ENCODE measurements at regions not wholly inside any gene's neighbourhood (a gene's known extent, or its start where the extent isn't known, plus 50 kb on each side); places are given as distances from the start of the nearest gene placed in this dataset.

GRCh38 chr5:2506603-2507002 lies 244.9 kb downstream of the IRX2 start:
- Mint-ChIP-seq H3K27me3 (ENCODE audit: low read depth) (no peaks in the 10 kb centered on the region), H3K36me3 (ENCODE audit: insufficient read depth in 2 of 2) (no peaks in the 10 kb centered on the region), H3K9me3 (no peaks in the 10 kb centered on the region), H3K4me3 (no peak overlapping the region), H3K27ac (no peak overlapping the region), H3K4me1 (ENCODE audit: low read depth) (no peaks in the 10 kb centered on the region)
- no peak for DNase-seq
- ATAC-seq (replicated peaks in 1 of 2) = no peak

- Mint-ChIP-seq H3K4me1 (ENCODE audit: low read depth) (no peaks in the 10 kb centered on the region), H3K36me3 (ENCODE audit: insufficient read depth in 2 of 2) (no peaks in the 10 kb centered on the region), H3K27ac (no peak overlapping the region), H3K9me3 (no peaks in the 10 kb centered on the region), H3K4me3 (no peak overlapping the region), H3K27me3 (ENCODE audit: low read depth) (no peaks in the 10 kb centered on the region)
- ATAC-seq (replicated peaks in 1 of 2) (no peak), DNase-seq (no peak)
Measured at GRCh38 chr5:2505217-2505616, 246.3 kb downstream of the IRX2 start.

- no peaks in the 10 kb centered on the region for H3K9me3 Mint-ChIP-seq
- DNase-seq (no peak), ATAC-seq (replicated peaks in 1 of 2) (no peak)
- H3K27me3 Mint-ChIP-seq (ENCODE audit: low read depth) = no peaks in the 10 kb centered on the region
- no peaks in the 10 kb centered on the region for H3K4me1 Mint-ChIP-seq (ENCODE audit: low read depth)
- H3K27ac Mint-ChIP-seq = no peak overlapping the region
- no peak overlapping the region for H3K4me3 Mint-ChIP-seq
- no peaks in the 10 kb centered on the region for H3K36me3 Mint-ChIP-seq (ENCODE audit: insufficient read depth in 2 of 2)
Measured at GRCh38 chr5:2502970-2503594, 248.4 kb downstream of the IRX2 start.

GRCh38 chr5:2499917-2500316 lies 251.6 kb downstream of the IRX2 start:
- no peaks in the 10 kb centered on the region for H3K27me3 Mint-ChIP-seq (ENCODE audit: low read depth)

GRCh38 chr5:2496891-2497290 lies 254.6 kb downstream of the IRX2 start:
- H3K9me3 Mint-ChIP-seq = no peaks in the 10 kb centered on the region
- no peaks in the 10 kb centered on the region for H3K4me1 Mint-ChIP-seq (ENCODE audit: low read depth)
- no peak for DNase-seq
- no peak overlapping the region for H3K4me3 Mint-ChIP-seq
- H3K36me3 Mint-ChIP-seq (ENCODE audit: insufficient read depth in 2 of 2) = no peaks in the 10 kb centered on the region
- ATAC-seq (replicated peaks in 1 of 2) = no peak
- H3K27me3 Mint-ChIP-seq (ENCODE audit: low read depth) = no peaks in the 10 kb centered on the region
- H3K27ac Mint-ChIP-seq = no peak overlapping the region

More at GRCh38 chr5:2499917-2500316, 251.6 kb downstream of the IRX2 start:
- Mint-ChIP-seq H3K9me3 (no peaks in the 10 kb centered on the region), H3K4me1 (ENCODE audit: low read depth) (no peaks in the 10 kb centered on the region), H3K4me3 (no peak overlapping the region), H3K27ac (no peak overlapping the region), H3K36me3 (ENCODE audit: insufficient read depth in 2 of 2) (no peaks in the 10 kb centered on the region)
- DNase-seq (no peak), ATAC-seq (replicated peaks in 1 of 2) (no peak)

GRCh38 chr5:2496126-2496525 lies 255.4 kb downstream of the IRX2 start:
- Mint-ChIP-seq H3K9me3 (no peaks in the 10 kb centered on the region), H3K36me3 (ENCODE audit: insufficient read depth in 2 of 2) (no peaks in the 10 kb centered on the region), H3K4me1 (ENCODE audit: low read depth) (no peaks in the 10 kb centered on the region), H3K27me3 (ENCODE audit: low read depth) (no peaks in the 10 kb centered on the region), H3K4me3 (no peak overlapping the region), H3K27ac (no peak overlapping the region)
- DNase-seq (no peak), ATAC-seq (replicated peaks in 1 of 2) (no peak)

GRCh38 chr5:2493356-2493755 lies 258.1 kb downstream of the IRX2 start:
- no peaks in the 10 kb centered on the region for H3K27me3 Mint-ChIP-seq (ENCODE audit: low read depth)
- no peaks in the 10 kb centered on the region for H3K9me3 Mint-ChIP-seq
- no peak overlapping the region for H3K27ac Mint-ChIP-seq
- no peaks in the 10 kb centered on the region for H3K36me3 Mint-ChIP-seq (ENCODE audit: insufficient read depth in 2 of 2)
- DNase-seq (no peak), ATAC-seq (replicated peaks in 1 of 2) (no peak)
- no peaks in the 10 kb centered on the region for H3K4me1 Mint-ChIP-seq (ENCODE audit: low read depth)
- H3K4me3 Mint-ChIP-seq = no peak overlapping the region

- Mint-ChIP-seq H3K27ac (no peak overlapping the region), H3K9me3 (no peaks in the 10 kb centered on the region), H3K36me3 (ENCODE audit: insufficient read depth in 2 of 2) (no peaks in the 10 kb centered on the region), H3K4me3 (no peak overlapping the region), H3K4me1 (ENCODE audit: low read depth) (no peaks in the 10 kb centered on the region), H3K27me3 (ENCODE audit: low read depth) (no peaks in the 10 kb centered on the region)
- ATAC-seq (replicated peaks in 1 of 2) (no peak), DNase-seq (no peak)
Measured at GRCh38 chr5:2492476-2492875, 259.0 kb downstream of the IRX2 start.

GRCh38 chr5:2491846-2492245 lies 259.6 kb downstream of the IRX2 start:
- no peak overlapping the region for H3K27ac Mint-ChIP-seq
- H3K4me3 Mint-ChIP-seq = no peak overlapping the region
- no peak for ATAC-seq (replicated peaks in 1 of 2)

GRCh38 chr5:2489306-2489705 lies 262.2 kb downstream of the IRX2 start:
- Mint-ChIP-seq H3K27me3 (ENCODE audit: low read depth) (no peaks in the 10 kb centered on the region), H3K4me3 (no peak overlapping the region), H3K9me3 (no peaks in the 10 kb centered on the region), H3K27ac (no peak overlapping the region), H3K36me3 (ENCODE audit: insufficient read depth in 2 of 2) (no peaks in the 10 kb centered on the region), H3K4me1 (ENCODE audit: low read depth) (no peaks in the 10 kb centered on the region)
- no peak for DNase-seq
- no peak for ATAC-seq (replicated peaks in 1 of 2)

More at GRCh38 chr5:2491846-2492245, 259.6 kb downstream of the IRX2 start:
- Mint-ChIP-seq H3K9me3 (no peaks in the 10 kb centered on the region), H3K36me3 (ENCODE audit: insufficient read depth in 2 of 2) (no peaks in the 10 kb centered on the region), H3K4me1 (ENCODE audit: low read depth) (no peaks in the 10 kb centered on the region), H3K27me3 (ENCODE audit: low read depth) (no peaks in the 10 kb centered on the region)
- no peak for DNase-seq

GRCh38 chr5:2488593-2488992 lies 262.9 kb downstream of the IRX2 start:
- no peak for ATAC-seq (replicated peaks in 1 of 2)
- no peak for DNase-seq
- H3K36me3 Mint-ChIP-seq (ENCODE audit: insufficient read depth in 2 of 2) = no peaks in the 10 kb centered on the region

GRCh38 chr5:2487152-2487763 lies 264.2 kb downstream of the IRX2 start:
- Mint-ChIP-seq H3K4me3 (no peak overlapping the region), H3K36me3 (ENCODE audit: insufficient read depth in 2 of 2) (no peaks in the 10 kb centered on the region), H3K27ac (no peak overlapping the region), H3K27me3 (ENCODE audit: low read depth) (no peaks in the 10 kb centered on the region), H3K4me1 (ENCODE audit: low read depth) (no peaks in the 10 kb centered on the region), H3K9me3 (peaks cover 2 to 5% of the 10 kb centered on the region in 2 donors)
- ATAC-seq (replicated peaks in 1 of 2) (no peak), DNase-seq (no peak)

More at GRCh38 chr5:2488593-2488992, 262.9 kb downstream of the IRX2 start:
- no peaks in the 10 kb centered on the region for H3K4me1 Mint-ChIP-seq (ENCODE audit: low read depth)
- H3K9me3 Mint-ChIP-seq = peaks cover 0 to 1% of the 10 kb centered on the region in 2 donors
- H3K27me3 Mint-ChIP-seq (ENCODE audit: low read depth) = no peaks in the 10 kb centered on the region
- no peak overlapping the region for H3K4me3 Mint-ChIP-seq
- H3K27ac Mint-ChIP-seq = no peak overlapping the region

GRCh38 chr5:2486373-2486772 lies 265.1 kb downstream of the IRX2 start:
- ATAC-seq (replicated peaks in 1 of 2) (no peak), DNase-seq (no peak)
- H3K36me3 Mint-ChIP-seq (ENCODE audit: insufficient read depth in 2 of 2) = peaks cover 0 to 3% of the 10 kb centered on the region in 2 donors
- no peaks in the 10 kb centered on the region for H3K27me3 Mint-ChIP-seq (ENCODE audit: low read depth)
- H3K4me1 Mint-ChIP-seq (ENCODE audit: low read depth) = no peaks in the 10 kb centered on the region
- H3K27ac Mint-ChIP-seq = no peak overlapping the region
- peaks cover 7 to 11% of the 10 kb centered on the region in 2 donors for H3K9me3 Mint-ChIP-seq
- H3K4me3 Mint-ChIP-seq = no peak overlapping the region

- H3K4me1 Mint-ChIP-seq (ENCODE audit: low read depth) = no peaks in the 10 kb centered on the region
- no peak for ATAC-seq (replicated peaks in 1 of 2)
- no peaks in the 10 kb centered on the region for H3K27me3 Mint-ChIP-seq (ENCODE audit: low read depth)
- no peak overlapping the region for H3K27ac Mint-ChIP-seq
- DNase-seq = no peak
- H3K4me3 Mint-ChIP-seq = no peak overlapping the region
- H3K9me3 Mint-ChIP-seq = peaks cover 9 to 11% of the 10 kb centered on the region in 2 donors
- peaks cover 0 to 3% of the 10 kb centered on the region in 2 donors for H3K36me3 Mint-ChIP-seq (ENCODE audit: insufficient read depth in 2 of 2)
Measured at GRCh38 chr5:2482778-2483177, 268.7 kb downstream of the IRX2 start.
